ENCODE measurements at regions not wholly inside any gene's neighbourhood (a gene's known extent, or its start where the extent isn't known, plus 50 kb on each side); places are given as distances from the start of the nearest gene placed in this dataset.

DNA sequence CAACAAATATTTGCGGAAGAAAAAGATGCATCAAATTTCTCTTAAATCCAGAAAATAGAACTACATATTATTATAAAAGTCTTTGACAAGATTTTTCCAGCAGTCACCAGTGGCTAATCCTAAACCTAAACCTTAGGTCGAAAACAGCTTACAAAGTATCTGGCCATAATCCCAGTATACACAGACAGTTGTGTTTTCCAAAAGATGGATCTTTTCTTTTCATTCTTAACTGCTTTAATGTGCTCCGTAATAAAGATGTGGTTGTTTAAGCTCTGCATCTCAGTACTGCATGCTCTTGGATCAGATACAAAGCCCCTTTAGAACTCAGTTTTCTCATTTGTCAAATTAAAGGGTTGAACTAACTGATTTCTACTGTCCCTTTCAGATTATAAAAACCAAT lies 247.8 kb downstream of the TXNL1 start:
- TF ChIP-seq GATA3 (IDR thresholded peaks at IDR 0.05; ENCODE audit: low read depth, low read length) (no peak), GATA2 (IDR thresholded peaks at IDR 0.05; ENCODE audit: low read depth, low read length) (no peak)

Measured in SH-SY5Y (cell line).